Ishikawa (cell line): ENCODE measurements at regions not wholly inside any gene's neighbourhood (a gene's known extent, or its start where the extent isn't known, plus 50 kb on each side); places are given as distances from the start of the nearest gene placed in this dataset.

ENCODE experiments used
- CREB1 ChIP-seq: IDR thresholded peaks from 2 replicates; pipeline ENCODE4 v1.6.1; 2012; ENCODE audit warnings: low read depth
- EGR1 ChIP-seq: IDR thresholded peaks from 2 replicates; pipeline ENCODE4 v1.6.1; 2012
- EP300 ChIP-seq: IDR thresholded peaks from 2 replicates; pipeline ENCODE4 v1.6.1; 2012; ENCODE audit warnings: borderline replicate concordance
- MAX ChIP-seq: IDR thresholded peaks from 2 replicates; pipeline ENCODE4 v1.6.1; 2012
- RAD21 ChIP-seq: IDR thresholded peaks from 2 replicates; pipeline ENCODE4 v1.6.1; 2012; ENCODE audit warnings: low read depth
- TAF1 ChIP-seq: IDR thresholded peaks from 2 replicates; pipeline ENCODE4 v1.6.1; 2012; ENCODE audit warnings: low read depth, mild to moderate bottlenecking
- TEAD4 ChIP-seq: IDR thresholded peaks from 2 replicates; pipeline ENCODE4 v1.6.1; 2012
- USF1 ChIP-seq: IDR thresholded peaks from 2 replicates; pipeline ENCODE4 v1.6.1; 2012
- YY1 ChIP-seq: IDR thresholded peaks from 2 replicates; pipeline ENCODE4 v1.6.1; 2012; ENCODE audit warnings: low read depth
- TF ChIP-seq, protein P1 (sequence below): IDR thresholded peaks from 2 replicates; pipeline ENCODE4 v1.6.1; 2012; ENCODE audit warnings: low read depth, mild to moderate bottlenecking

DNA sequence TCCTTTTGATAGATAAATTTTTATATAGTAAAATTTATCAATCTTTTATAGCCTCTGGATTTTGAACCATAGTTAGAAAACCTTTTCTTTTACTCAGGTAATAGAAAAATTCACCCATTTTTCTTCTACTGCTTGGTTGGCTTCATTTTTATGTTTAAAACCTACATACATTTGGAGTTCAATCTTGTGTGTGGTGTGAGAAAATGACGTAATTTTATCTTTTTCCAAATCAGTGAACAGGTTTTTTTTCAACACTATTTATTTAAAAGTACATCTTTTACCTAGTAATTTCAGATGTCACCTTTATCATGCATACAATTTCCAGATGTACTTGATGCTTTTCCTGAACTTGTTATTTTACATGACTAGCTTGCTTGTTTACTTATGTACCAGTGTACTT lies 200.2 kb downstream of the TRIM36 start:
- no peak for TF ChIP-seq MAX
- no peak for TF ChIP-seq EP300
- TF ChIP-seq RAD21 = no peak
- no peak for TF ChIP-seq TAF1
- TF ChIP-seq, protein P1, sequence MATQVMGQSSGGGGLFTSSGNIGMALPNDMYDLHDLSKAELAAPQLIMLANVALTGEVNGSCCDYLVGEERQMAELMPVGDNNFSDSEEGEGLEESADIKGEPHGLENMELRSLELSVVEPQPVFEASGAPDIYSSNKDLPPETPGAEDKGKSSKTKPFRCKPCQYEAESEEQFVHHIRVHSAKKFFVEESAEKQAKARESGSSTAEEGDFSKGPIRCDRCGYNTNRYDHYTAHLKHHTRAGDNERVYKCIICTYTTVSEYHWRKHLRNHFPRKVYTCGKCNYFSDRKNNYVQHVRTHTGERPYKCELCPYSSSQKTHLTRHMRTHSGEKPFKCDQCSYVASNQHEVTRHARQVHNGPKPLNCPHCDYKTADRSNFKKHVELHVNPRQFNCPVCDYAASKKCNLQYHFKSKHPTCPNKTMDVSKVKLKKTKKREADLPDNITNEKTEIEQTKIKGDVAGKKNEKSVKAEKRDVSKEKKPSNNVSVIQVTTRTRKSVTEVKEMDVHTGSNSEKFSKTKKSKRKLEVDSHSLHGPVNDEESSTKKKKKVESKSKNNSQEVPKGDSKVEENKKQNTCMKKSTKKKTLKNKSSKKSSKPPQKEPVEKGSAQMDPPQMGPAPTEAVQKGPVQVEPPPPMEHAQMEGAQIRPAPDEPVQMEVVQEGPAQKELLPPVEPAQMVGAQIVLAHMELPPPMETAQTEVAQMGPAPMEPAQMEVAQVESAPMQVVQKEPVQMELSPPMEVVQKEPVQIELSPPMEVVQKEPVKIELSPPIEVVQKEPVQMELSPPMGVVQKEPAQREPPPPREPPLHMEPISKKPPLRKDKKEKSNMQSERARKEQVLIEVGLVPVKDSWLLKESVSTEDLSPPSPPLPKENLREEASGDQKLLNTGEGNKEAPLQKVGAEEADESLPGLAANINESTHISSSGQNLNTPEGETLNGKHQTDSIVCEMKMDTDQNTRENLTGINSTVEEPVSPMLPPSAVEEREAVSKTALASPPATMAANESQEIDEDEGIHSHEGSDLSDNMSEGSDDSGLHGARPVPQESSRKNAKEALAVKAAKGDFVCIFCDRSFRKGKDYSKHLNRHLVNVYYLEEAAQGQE = no peak
- TF ChIP-seq YY1 = no peak
- no peak for TF ChIP-seq CREB1
- TF ChIP-seq EGR1 = no peak
- TF ChIP-seq TEAD4 = no peak
- no peak for TF ChIP-seq USF1
